HG03342 (cell line): ENCODE measurements at regions not wholly inside any gene's neighbourhood (a gene's known extent, or its start where the extent isn't known, plus 50 kb on each side); places are given as distances from the start of the nearest gene placed in this dataset.
"Not testable (repeated sequence)": the region's sequence is repeated elsewhere in the genome, so short reads cannot be mapped to it uniquely, and the experiment has no call there.

Source experiments
- ATAC-seq: cut with Tn5 transposase; IDR thresholded peaks from one replicate; pipeline ENCODE4 v1.9.1; 2021; ENCODE audit warnings: mild to moderate bottlenecking, moderate library complexity; ENCODE audit not compliant: unreplicated experiment

GRCh38 chr3:130151555-130151954 is 69.9 kb downstream of the ALG1L2 start:
- ATAC-seq, result not testable (repeated sequence)

- not testable (repeated sequence) for ATAC-seq
These were observed 71.6 kb downstream of the ALG1L2 start for GRCh38 chr3:130153247-130153646.

GRCh38 chr3:130155464-130155863 is 73.8 kb downstream of the ALG1L2 start:
- not testable (repeated sequence) for ATAC-seq

DNA sequence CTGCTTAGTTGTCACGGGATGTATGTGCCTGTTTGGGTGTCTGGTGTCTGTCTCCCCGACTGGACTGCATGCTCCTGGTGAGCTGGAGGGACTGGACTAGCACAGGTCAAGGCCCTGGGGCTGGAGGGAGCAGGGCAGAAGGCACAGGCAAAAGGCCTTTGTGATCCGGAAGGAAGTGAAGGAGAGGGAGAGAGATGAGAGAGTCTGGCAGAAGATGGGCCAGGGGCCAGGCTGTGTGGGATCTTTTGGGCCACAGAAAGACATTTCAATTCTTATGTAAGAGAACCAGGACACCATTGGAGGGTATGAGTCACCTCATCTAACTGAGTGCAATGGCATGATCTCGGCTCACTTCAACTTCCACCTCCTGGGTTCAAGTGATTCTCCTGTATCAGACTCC is 85.2 kb downstream of the ALG1L2 start:
- ATAC-seq, result not testable (repeated sequence)

GRCh38 chr3:130175195-130175594 is 93.6 kb downstream of the ALG1L2 start:
- ATAC-seq, result not testable (repeated sequence)

GRCh38 chr3:130176476-130177256 is 95.0 kb downstream of the ALG1L2 start:
- not testable (repeated sequence) for ATAC-seq

- not testable (repeated sequence) for ATAC-seq
These were observed 97.2 kb downstream of the ALG1L2 start for GRCh38 chr3:130178835-130179234.

DNA sequence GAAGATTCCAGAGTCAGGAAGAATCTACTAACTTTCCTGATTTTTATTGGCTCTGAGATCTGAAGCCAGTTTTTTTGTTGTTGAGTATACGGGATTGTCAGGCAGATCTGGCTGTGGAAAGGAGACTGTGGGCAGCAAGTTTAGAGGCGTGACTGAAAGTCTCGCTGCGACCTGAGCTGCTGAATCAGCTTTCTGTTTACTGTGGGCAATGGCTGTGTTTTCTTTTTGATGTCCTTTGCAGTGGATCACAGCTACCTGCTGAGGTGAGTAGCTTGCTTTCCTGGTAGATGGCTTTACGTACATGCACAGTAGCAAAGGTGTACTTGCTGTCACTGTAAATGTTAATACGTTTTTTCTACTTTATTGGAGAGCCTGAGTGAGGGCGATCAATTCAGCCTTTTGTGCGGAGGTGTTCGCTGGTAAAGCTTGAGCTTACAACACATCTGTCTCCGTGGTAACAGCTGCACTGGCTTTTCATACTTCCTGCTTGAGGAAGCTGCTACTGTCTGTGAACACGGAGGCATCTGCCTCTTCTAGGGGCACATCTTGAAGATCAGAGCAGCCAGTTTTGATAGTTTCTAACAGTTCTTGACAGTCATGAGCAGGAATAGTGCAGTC is 97.8 kb downstream of the ALG1L2 start:
- ATAC-seq, result not testable (repeated sequence)

DNA sequence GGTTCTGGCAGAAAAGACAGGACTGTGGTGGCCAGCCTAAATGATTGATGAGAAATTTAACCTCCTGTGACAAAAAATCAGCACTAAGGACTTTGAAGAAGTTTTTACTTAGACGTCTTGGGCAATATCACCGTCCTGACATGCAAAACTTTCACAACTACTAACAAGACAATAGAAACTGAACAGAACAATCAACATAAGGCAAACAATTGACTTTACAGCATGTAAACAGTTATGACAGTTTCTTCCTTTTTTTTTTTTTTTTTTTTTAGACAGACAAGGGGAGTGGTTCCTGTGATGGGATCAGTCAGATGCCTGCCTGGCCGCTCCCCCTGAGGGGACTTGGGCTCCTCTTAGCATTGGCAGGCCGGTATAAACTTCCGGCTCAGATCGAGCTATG is 100.8 kb downstream of the ALG1L2 start:
- not testable (repeated sequence) for ATAC-seq

DNA sequence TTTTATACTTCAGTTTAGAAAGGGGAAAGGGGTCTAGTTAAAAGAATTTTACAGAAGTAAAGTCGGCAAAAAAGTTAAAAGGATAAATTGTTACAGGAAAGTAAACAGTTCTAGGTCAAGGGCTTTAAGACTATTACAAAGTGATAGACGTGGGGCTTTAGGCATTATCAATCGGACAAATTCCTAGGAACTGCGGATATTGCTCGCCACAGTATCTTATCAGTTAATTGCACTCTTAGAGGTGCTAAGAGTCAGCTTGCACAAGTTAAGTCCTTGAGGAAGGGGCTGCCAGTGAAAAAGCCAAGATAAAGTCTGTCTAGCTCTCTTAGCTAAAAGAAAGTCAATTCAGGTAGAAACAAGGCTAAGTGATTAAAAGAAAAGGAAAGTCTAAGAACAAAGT is 102.1 kb downstream of the ALG1L2 start:
- not testable (repeated sequence) for ATAC-seq

DNA sequence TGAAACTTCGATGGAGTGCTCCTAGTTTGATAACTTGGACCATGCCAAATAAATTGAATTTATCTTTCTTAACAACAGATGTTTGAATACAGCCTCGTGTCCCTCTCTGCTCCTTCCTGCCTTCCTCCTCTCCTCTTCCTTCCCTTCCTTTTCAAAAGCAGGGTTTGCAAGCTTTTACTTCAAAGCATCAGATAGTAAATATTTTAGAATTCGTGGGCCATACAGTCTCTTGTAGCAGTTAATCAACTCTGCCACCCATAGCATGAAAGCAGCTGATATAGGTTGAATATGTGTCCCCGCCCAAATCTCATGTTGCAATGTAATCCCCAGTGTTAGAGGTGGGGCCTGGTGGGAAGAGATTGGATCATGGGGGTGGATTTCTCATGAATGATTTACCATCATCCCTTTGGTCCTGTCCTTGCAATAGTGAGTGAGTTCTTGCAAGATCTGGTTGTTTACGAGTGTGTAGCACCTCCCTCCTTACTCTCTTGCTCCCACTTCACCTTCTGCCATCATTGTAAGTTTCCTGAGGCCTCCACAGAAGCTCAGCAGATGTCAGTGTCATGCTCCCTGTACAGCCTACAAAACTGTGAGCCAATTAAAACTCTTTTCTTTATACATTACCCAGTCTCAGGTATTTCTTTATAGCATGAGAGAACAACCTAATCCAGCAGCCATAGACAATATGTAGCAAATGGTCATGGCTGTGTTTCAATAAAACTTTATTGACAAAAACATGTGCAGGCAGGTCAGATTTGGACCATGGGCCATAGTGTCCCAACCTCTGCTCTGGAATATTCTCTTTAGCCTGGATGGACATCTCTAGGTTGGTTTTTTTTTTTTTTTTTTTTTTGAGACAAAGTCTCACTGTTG is 102.8 kb downstream of the ALG1L2 start:
- ATAC-seq, result not testable (repeated sequence)

GRCh38 chr3:130201272-130201671 is 119.6 kb downstream of the ALG1L2 start:
- not testable (repeated sequence) for ATAC-seq

DNA sequence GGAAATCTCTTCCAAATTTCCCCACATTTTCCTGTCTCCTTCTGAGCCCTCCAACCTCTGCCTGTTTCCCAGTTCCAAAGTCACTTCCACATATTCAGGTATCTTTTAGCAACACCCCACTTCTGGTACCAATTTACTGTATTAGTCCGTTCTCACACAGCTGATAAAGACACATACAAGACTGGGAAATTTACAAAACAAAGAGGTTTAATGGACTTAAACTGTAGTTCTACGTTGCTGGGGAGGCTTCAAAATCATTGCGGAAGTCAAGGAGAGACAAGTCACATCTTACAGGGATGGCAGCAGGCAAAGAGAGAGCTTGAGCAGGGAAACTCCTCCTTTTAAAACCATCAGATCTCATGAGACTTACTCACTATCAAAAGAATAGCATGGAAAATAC is 122.0 kb downstream of the ALG1L2 start:
- not testable (repeated sequence) for ATAC-seq

- no peak for ATAC-seq
These were observed 117.9 kb upstream of the COL6A5 start for GRCh38 chr3:130227540-130227939.

DNA sequence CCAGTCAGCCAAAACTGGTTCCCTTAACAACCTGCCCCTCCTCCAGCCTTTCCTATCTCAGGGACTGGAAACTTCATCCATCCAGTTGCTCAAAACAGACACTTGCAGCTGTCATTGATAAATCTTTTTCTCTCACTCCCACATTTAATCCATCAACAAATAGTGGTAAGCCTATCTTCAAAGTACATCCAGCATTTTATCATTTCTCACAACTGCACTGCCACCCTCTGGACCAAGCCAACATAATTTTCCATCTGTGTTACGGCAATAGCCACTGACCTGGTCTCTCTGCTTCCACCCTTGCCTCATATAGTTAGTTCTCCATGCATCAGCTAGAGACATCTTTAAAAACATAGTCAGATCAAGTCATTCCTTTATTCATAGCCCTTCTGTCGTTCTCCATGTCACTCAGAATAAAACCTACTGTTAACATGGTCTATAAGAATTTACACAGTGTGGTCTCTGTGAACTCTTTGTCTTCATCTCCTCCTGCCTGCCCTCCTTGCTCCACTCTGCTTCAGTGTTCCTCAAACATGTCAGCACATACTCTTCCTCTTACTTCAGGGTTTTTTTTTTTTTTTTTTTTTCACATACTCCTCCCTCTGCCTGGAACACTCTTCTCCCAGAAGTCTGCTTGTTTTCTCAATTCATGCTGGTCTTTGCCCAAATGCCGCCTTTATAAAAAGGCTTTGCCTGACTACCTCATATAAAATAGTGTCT is 102.5 kb upstream of the COL6A5 start:
- ATAC-seq, result no peak

GRCh38 chr3:130243808-130244207 is 101.7 kb upstream of the COL6A5 start:
- ATAC-seq, result no peak

DNA sequence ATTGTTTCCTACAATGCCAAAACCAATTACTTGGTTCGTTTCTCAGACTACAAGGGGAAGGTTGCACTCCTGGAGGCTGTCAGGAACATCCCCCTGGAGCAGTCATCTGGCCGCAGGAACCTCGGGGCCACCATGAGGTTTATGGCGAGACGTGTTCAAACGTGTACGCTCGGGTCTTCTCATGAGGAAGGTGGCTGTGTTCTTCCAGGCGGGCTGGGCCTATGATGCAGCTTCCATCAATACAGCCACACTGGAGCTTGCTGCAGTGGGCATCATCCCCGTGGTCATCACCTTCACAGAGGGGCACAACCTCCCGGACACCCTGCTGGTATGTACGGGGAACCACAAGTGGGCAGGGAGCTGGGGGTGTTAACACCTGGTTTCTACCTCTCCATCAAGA is 94.5 kb upstream of the COL6A5 start:
- no peak for ATAC-seq

GRCh38 chr3:130255442-130255841 is 90.0 kb upstream of the COL6A5 start:
- ATAC-seq, result no peak

GRCh38 chr3:130256821-130257340 is 88.6 kb upstream of the COL6A5 start:
- ATAC-seq, result no peak

GRCh38 chr3:130258532-130258952 is 86.9 kb upstream of the COL6A5 start:
- ATAC-seq, result no peak
